Posterior cingulate gyrus (tissue), 11 donors: ENCODE measurements at regions not wholly inside any gene's neighbourhood (a gene's known extent, or its start where the extent isn't known, plus 50 kb on each side); places are given as distances from the start of the nearest gene placed in this dataset.
"Not testable (repeated sequence)": the region's sequence is repeated elsewhere in the genome, so short reads cannot be mapped to it uniquely, and the experiment has no call there.

Source experiments
- DNase-seq, 10 donors: peaks; one replicate each; pipeline versions ENCODE4 v3.0.0 to v3.0.0-alpha.2; 2020 to 2021; ENCODE audit warnings: mixed read lengths in 3 of 10
- intact Hi-C: fragments of 100-400 bp; cut with DNase I; formaldehyde crosslinking; loops from one replicate; pipeline ENCODE4 v1.15.1; 2023

GRCh38 chr16:25366078-25366477 is 108.4 kb upstream of the ZKSCAN2 start:
- no peak for DNase-seq
- intact Hi-C loops, result no loop called here

GRCh38 chr16:25359516-25359915 is 101.9 kb upstream of the ZKSCAN2 start:
- intact Hi-C loops, DNase-seq: not testable (repeated sequence)

GRCh38 chr16:25344006-25344405 is 86.4 kb upstream of the ZKSCAN2 start:
- no peak for DNase-seq

GRCh38 chr16:25340973-25341372 is 83.3 kb upstream of the ZKSCAN2 start:
- intact Hi-C loops, result no loop called here
- no peak for DNase-seq

More at GRCh38 chr16:25344006-25344405, 86.4 kb upstream of the ZKSCAN2 start:
- intact Hi-C loops, result no loop called here

GRCh38 chr16:25317732-25318316 is 60.2 kb upstream of the ZKSCAN2 start:
- DNase-seq, result no peak
- intact Hi-C loops, result no loop called here

- intact Hi-C loops, result no loop called here
- no peak for DNase-seq
These were observed 54.3 kb upstream of the ZKSCAN2 start for GRCh38 chr16:25311950-25312349.

GRCh38 chr16:25311039-25311438 is 53.4 kb upstream of the ZKSCAN2 start:
- no peak for DNase-seq
- intact Hi-C loops, result no loop called here
